Right lobe of liver (tissue), 4 donors: ENCODE measurements at regions not wholly inside any gene's neighbourhood (a gene's known extent, or its start where the extent isn't known, plus 50 kb on each side); places are given as distances from the start of the nearest gene placed in this dataset.

ENCODE experiments used
- POLR2A ChIP-seq: fragments of 450-650 bp; IDR thresholded peaks from one replicate; pipeline ENCODE4 v1.6.1; 2017; ENCODE audit warnings: antibody characterized with exemption, mild to moderate bottlenecking
- TF ChIP-seq, protein P1 (sequence below), 4 donors: fragments of 200-600 bp in 3 of 4; fragments of 450-650 bp in 1 of 4; IDR thresholded peaks; one replicate each; pipeline versions ENCODE4 v1.5.1 to v1.8.0; 2016 to 2022; ENCODE audit warnings: antibody characterized with exemption in 4 of 4, mild to moderate bottlenecking in 2 of 4
- donor health status: DM: no; HTN: no; CAD: no.
- donor health status: DM: no; HTN: no; CAD: no.
- donor health status: DM: no; HTN: yes; CAD: no.

DNA sequence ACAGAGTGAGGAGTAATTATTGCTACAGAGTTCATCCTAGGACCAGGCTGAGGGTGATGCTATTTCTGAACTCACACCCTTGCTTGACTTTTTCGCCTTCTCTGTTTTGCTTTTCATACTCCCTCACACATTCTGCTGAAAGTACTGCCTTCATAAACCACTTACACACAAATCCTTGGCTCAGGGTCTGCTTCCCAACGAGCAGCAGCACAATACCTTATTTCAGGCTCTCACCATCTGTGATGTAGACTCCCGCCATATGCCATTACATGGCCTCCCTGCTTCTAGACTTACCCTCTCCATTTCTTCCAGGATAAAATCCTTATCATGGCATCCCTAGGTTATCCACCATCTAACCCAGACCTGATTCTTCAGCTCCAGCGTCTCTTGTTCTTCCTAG is 321.3 kb upstream of the SPTLC3 start:
- TF ChIP-seq, protein P1, sequence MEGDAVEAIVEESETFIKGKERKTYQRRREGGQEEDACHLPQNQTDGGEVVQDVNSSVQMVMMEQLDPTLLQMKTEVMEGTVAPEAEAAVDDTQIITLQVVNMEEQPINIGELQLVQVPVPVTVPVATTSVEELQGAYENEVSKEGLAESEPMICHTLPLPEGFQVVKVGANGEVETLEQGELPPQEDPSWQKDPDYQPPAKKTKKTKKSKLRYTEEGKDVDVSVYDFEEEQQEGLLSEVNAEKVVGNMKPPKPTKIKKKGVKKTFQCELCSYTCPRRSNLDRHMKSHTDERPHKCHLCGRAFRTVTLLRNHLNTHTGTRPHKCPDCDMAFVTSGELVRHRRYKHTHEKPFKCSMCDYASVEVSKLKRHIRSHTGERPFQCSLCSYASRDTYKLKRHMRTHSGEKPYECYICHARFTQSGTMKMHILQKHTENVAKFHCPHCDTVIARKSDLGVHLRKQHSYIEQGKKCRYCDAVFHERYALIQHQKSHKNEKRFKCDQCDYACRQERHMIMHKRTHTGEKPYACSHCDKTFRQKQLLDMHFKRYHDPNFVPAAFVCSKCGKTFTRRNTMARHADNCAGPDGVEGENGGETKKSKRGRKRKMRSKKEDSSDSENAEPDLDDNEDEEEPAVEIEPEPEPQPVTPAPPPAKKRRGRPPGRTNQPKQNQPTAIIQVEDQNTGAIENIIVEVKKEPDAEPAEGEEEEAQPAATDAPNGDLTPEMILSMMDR (IDR thresholded peaks at IDR 0.05): no peak
- no peak for TF ChIP-seq POLR2A
